ENCODE measurements at regions not wholly inside any gene's neighbourhood (a gene's known extent, or its start where the extent isn't known, plus 50 kb on each side); places are given as distances from the start of the nearest gene placed in this dataset.

GRCh38 chr12:89140141-89140540 lies 212.2 kb downstream of the DUSP6 start:
- no peak for TF ChIP-seq GATA3 (IDR thresholded peaks at IDR 0.05; ENCODE audit: low read depth, low read length)
- no peak for TF ChIP-seq GATA2 (IDR thresholded peaks at IDR 0.05; ENCODE audit: low read depth, low read length)
